NCI-H510A treated with DMSO at 0.1 percent for 48 hours (cell line): ENCODE measurements at regions not wholly inside any gene's neighbourhood (a gene's known extent, or its start where the extent isn't known, plus 50 kb on each side); places are given as distances from the start of the nearest gene placed in this dataset.

Experiments used
- DNase-seq: peaks from one replicate; lab custom pipeline; 2025; lab: John Stamatoyannopoulos, UW

- no peak for DNase-seq
These were observed 262.8 kb upstream of the UBE2E2 start for GRCh38 chr3:22940285-22940684.

GRCh38 chr3:22942981-22943380 lies 260.1 kb upstream of the UBE2E2 start:
- DNase-seq, result no peak

- DNase-seq, result no peak
These were observed 255.3 kb upstream of the UBE2E2 start for GRCh38 chr3:22947851-22948250.

GRCh38 chr3:22951910-22952309 lies 251.2 kb upstream of the UBE2E2 start:
- no peak for DNase-seq

- no peak for DNase-seq
These were observed 250.3 kb upstream of the UBE2E2 start for GRCh38 chr3:22952860-22953259.

- DNase-seq, result no peak
These were observed 243.5 kb upstream of the UBE2E2 start for GRCh38 chr3:22959593-22959992.

- peak; percentile 9 for DNase-seq
These were observed 242.8 kb upstream of the UBE2E2 start for GRCh38 chr3:22960105-22960984.

GRCh38 chr3:22962244-22962643 lies 240.9 kb upstream of the UBE2E2 start:
- no peak for DNase-seq

- DNase-seq, result no peak
These were observed 236.8 kb upstream of the UBE2E2 start for GRCh38 chr3:22966349-22966748.

- no peak for DNase-seq
These were observed 233.9 kb upstream of the UBE2E2 start for GRCh38 chr3:22969276-22969675.

- DNase-seq, result no peak
These were observed 231.6 kb upstream of the UBE2E2 start for GRCh38 chr3:22971497-22971896.

GRCh38 chr3:22977042-22977441 lies 226.1 kb upstream of the UBE2E2 start:
- DNase-seq, result no peak

GRCh38 chr3:22977650-22978289 lies 225.4 kb upstream of the UBE2E2 start:
- no peak for DNase-seq

GRCh38 chr3:22979581-22979980 lies 223.5 kb upstream of the UBE2E2 start:
- DNase-seq, result no peak

GRCh38 chr3:22980346-22980745 lies 222.8 kb upstream of the UBE2E2 start:
- no peak for DNase-seq

GRCh38 chr3:22981166-22981565 lies 222.0 kb upstream of the UBE2E2 start:
- peak; percentile 2 for DNase-seq

GRCh38 chr3:22981861-22982260 lies 221.3 kb upstream of the UBE2E2 start:
- no peak for DNase-seq

GRCh38 chr3:22982981-22983587 lies 220.0 kb upstream of the UBE2E2 start:
- DNase-seq, result no peak

GRCh38 chr3:22986958-22987357 lies 216.2 kb upstream of the UBE2E2 start:
- no peak for DNase-seq

- DNase-seq, result peak; percentile 57
These were observed 214.6 kb upstream of the UBE2E2 start for GRCh38 chr3:22988566-22988965.

GRCh38 chr3:22989716-22990115 lies 213.4 kb upstream of the UBE2E2 start:
- DNase-seq, result no peak

GRCh38 chr3:22990291-22991200 lies 212.6 kb upstream of the UBE2E2 start:
- DNase-seq, result no peak
